Mesendoderm (in vitro differentiated cells): ENCODE measurements at regions not wholly inside any gene's neighbourhood (a gene's known extent, or its start where the extent isn't known, plus 50 kb on each side); places are given as distances from the start of the nearest gene placed in this dataset.

Experiments
- DNase-seq: peaks from one replicate; pipeline ENCODE4 v3.0.0; 2013
- H2AK5ac ChIP-seq: 2 replicates; pipeline ENCODE4 v1.6.1; 2013; ENCODE audit warnings: low read length, inconsistent platforms
- H2BK120ac ChIP-seq: 2 replicates; pipeline ENCODE4 v1.6.1; 2013; ENCODE audit warnings: low read depth, mild to moderate bottlenecking, low read length, moderate library complexity, mixed read lengths
- H2BK15ac ChIP-seq: replicated peaks from 2 replicates; pipeline ENCODE4 v1.6.1; 2013; ENCODE audit warnings: low read depth, mild to moderate bottlenecking, moderate library complexity
- H2BK5ac ChIP-seq: 2 replicates; pipeline ENCODE4 v1.6.1; 2013; ENCODE audit warnings: low read length, inconsistent platforms
- H3K18ac ChIP-seq: 2 replicates; pipeline ENCODE4 v1.6.1; 2013; ENCODE audit warnings: mild to moderate bottlenecking, low read length, mixed read lengths
- H3K23ac ChIP-seq: one replicate; pipeline ENCODE4 v1.6.1; 2013; ENCODE audit warnings: low read length
- H3K27ac ChIP-seq: 2 replicates; pipeline ENCODE4 v1.5.1; 2013; ENCODE audit warnings: low read depth, mild to moderate bottlenecking, inconsistent platforms, low read length, moderate library complexity
- H3K27me3 ChIP-seq: 2 replicates; pipeline ENCODE4 v1.6.1; 2013; ENCODE audit warnings: low read length, control low read depth, mild to moderate bottlenecking, inconsistent platforms; ENCODE audit not compliant: insufficient read depth, poor library complexity
- H3K36me3 ChIP-seq: 2 replicates; pipeline ENCODE4 v1.6.1; 2013; ENCODE audit warnings: low read length, inconsistent platforms; ENCODE audit not compliant: control insufficient read depth, insufficient read depth
- H3K4ac ChIP-seq: one replicate; pipeline ENCODE4 v1.6.1; 2013; ENCODE audit warnings: low read depth, mild to moderate bottlenecking, low read length, moderate library complexity
- H3K4me1 ChIP-seq: 2 replicates; pipeline ENCODE4 v1.6.1; 2013; ENCODE audit warnings: low read depth, low read length, inconsistent platforms; ENCODE audit not compliant: control insufficient read depth
- H3K4me2 ChIP-seq: 2 replicates; pipeline ENCODE4 v1.6.1; 2013; ENCODE audit warnings: low read length
- H3K4me3 ChIP-seq: 2 replicates; pipeline ENCODE4 v1.5.1; 2013; ENCODE audit warnings: mild to moderate bottlenecking, low read length
- H3K56ac ChIP-seq: one replicate; pipeline ENCODE4 v1.6.1; 2013; ENCODE audit warnings: low read length
- H3K79me1 ChIP-seq: 2 replicates; pipeline ENCODE4 v1.6.1; 2013; ENCODE audit warnings: low read length, inconsistent platforms
- H3K79me2 ChIP-seq: 2 replicates; pipeline ENCODE4 v1.6.1; 2013; ENCODE audit warnings: mild to moderate bottlenecking, low read length; ENCODE audit not compliant: control insufficient read depth, insufficient read depth
- H3K9ac ChIP-seq: 2 replicates; pipeline ENCODE4 v1.6.1; 2013; ENCODE audit warnings: low read length, inconsistent platforms
- H4K5ac ChIP-seq: one replicate; pipeline ENCODE4 v1.6.1; 2013; ENCODE audit warnings: low read length
- H4K8ac ChIP-seq: one replicate; pipeline ENCODE4 v1.6.1; 2013; ENCODE audit warnings: low read depth, mild to moderate bottlenecking, control low read depth, low read length, moderate library complexity
- WGBS: extraction: QIAGEN DNeasy Blood & Tissue Kit; methylation state at CpG from one replicate; pipeline ENCODE4 v1.1.7; 2013; ENCODE audit warnings: low lambda C conversion rate, missing lambda C conversion rate; ENCODE audit not compliant: insufficient coverage; ENCODE audit errors: extremely low coverage; 5-methylcytosine and 5-hydroxymethylcytosine counted together

DNA sequence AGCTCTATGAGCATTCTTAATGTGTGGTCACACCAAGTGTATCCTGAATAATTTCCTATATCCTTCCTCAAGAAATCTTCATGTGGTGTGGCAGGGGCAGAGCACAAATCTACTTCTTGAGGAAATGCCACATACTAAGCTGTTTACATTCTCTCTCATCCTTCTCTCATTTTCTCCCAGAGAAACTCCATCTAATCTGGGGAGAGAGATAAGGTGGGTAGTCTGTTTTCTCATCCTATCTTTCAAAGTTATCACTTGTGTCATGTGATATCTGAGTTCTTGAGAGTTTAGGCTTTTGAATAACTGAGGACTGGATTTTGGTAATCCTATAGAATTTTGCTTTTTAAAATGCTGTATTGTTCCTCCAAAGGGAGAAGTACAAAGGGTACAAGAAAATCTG, 141.9 kb upstream of the LRRC7 start:
- Histone ChIP-seq H2BK15ac (no peak overlapping the region), H3K27ac (no peak overlapping the region), H3K23ac (no peak overlapping the region), H3K36me3 (no peaks in the 10 kb centered on the region), H3K18ac (no peak overlapping the region), H3K4me2 (no peak overlapping the region), H3K79me2 (no peaks in the 10 kb centered on the region), H3K9ac (no peak overlapping the region), H4K5ac (no peak overlapping the region), H2AK5ac (no peak overlapping the region), H3K27me3 (no peaks in the 10 kb centered on the region), H3K56ac (no peak overlapping the region), H2BK5ac (peak overlapping the region; percentile 9), H4K8ac (no peak overlapping the region), H3K4ac (no peak overlapping the region), H3K4me1 (no peaks in the 10 kb centered on the region), H3K4me3 (no peak overlapping the region), H2BK120ac (no peak overlapping the region), H3K79me1 (no peaks in the 10 kb centered on the region)
- DNase-seq, result peak; percentile 82

DNA sequence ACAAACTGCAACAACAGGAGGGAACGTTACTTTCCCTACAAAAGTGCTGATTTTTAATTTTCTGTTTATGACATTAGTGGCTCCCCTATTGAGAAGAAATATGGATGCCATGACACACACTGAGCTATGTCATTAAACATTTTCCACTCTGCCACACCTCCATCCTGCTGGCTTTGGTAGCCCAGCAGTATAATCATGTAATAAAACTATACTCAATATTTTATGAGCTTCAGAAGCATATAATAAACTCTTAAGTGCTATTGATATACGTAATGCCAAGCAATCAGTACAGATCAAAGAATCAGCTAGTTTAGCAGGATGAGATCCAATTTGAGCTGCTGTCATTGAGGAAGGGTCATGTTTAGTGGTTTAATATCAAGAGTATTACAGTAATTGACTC, 141.3 kb upstream of the LRRC7 start:
- H3K4me1 ChIP-seq, result no peaks in the 10 kb centered on the region
- H3K36me3 ChIP-seq, result no peaks in the 10 kb centered on the region
- H2BK120ac ChIP-seq, result no peak overlapping the region
- no peak overlapping the region for H2BK5ac ChIP-seq
- H3K23ac ChIP-seq, result no peak overlapping the region
- H2BK15ac ChIP-seq, result no peak overlapping the region
- no peak overlapping the region for H2AK5ac ChIP-seq
- H3K79me2 ChIP-seq, result no peaks in the 10 kb centered on the region
- H3K27ac ChIP-seq, result no peak overlapping the region
- H3K9ac ChIP-seq, result no peak overlapping the region
- no peak overlapping the region for H3K4me2 ChIP-seq
- no peaks in the 10 kb centered on the region for H3K27me3 ChIP-seq
- no peak for DNase-seq
- H4K8ac ChIP-seq, result no peak overlapping the region
- H3K56ac ChIP-seq, result peak overlapping the region; percentile 8
- no peak overlapping the region for H4K5ac ChIP-seq
- no CpG with 5 or more reads among the region's 2 CpGs for WGBS
- no peak overlapping the region for H3K18ac ChIP-seq
- H3K4ac ChIP-seq, result no peak overlapping the region
- no peaks in the 10 kb centered on the region for H3K79me1 ChIP-seq
- H3K4me3 ChIP-seq, result no peak overlapping the region

DNA sequence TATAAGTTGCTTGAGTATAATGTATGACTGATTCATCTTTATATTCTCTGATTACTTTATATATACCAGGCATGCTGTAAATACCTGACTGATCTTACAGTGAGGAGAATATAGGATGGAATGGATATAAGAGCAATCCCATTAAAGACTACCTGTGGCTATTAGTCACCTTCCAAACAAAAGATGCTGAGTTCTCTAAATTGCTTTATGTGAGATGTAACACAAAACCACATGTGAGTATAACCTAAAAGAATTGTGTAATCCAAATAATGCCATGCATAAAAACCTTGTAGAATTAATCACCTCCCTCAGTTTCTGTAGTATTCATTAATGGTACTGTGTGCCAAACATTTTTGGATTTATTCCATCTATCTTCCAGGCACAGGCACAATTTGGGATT, 134.6 kb upstream of the LRRC7 start:
- no peak overlapping the region for H4K5ac ChIP-seq
- H3K9ac ChIP-seq, result no peak overlapping the region
- no peak overlapping the region for H2BK120ac ChIP-seq
- no peak overlapping the region for H3K18ac ChIP-seq
- no peaks in the 10 kb centered on the region for H3K36me3 ChIP-seq
- no peak overlapping the region for H2AK5ac ChIP-seq
- no peaks in the 10 kb centered on the region for H3K4me1 ChIP-seq
- no peak for DNase-seq
- H4K8ac ChIP-seq, result no peak overlapping the region
- no peak overlapping the region for H3K56ac ChIP-seq
- H2BK5ac ChIP-seq, result no peak overlapping the region
- H3K4me3 ChIP-seq, result no peak overlapping the region
- H2BK15ac ChIP-seq, result no peak overlapping the region
- no peak overlapping the region for H3K27ac ChIP-seq
- no peak overlapping the region for H3K4ac ChIP-seq
- no peak overlapping the region for H3K4me2 ChIP-seq
- no peaks in the 10 kb centered on the region for H3K27me3 ChIP-seq
- no peaks in the 10 kb centered on the region for H3K79me1 ChIP-seq
- H3K23ac ChIP-seq, result no peak overlapping the region
- H3K79me2 ChIP-seq, result no peaks in the 10 kb centered on the region

- Histone ChIP-seq H4K5ac (no peak overlapping the region), H3K79me2 (no peaks in the 10 kb centered on the region), H3K27ac (no peak overlapping the region), H2AK5ac (no peak overlapping the region), H3K23ac (no peak overlapping the region), H3K4ac (no peak overlapping the region), H3K4me2 (no peak overlapping the region), H3K18ac (no peak overlapping the region), H3K4me1 (no peaks in the 10 kb centered on the region), H2BK15ac (no peak overlapping the region), H2BK120ac (no peak overlapping the region), H3K27me3 (no peaks in the 10 kb centered on the region), H3K36me3 (no peaks in the 10 kb centered on the region), H3K4me3 (no peak overlapping the region), H3K9ac (no peak overlapping the region), H3K56ac (no peak overlapping the region), H3K79me1 (no peaks in the 10 kb centered on the region), H4K8ac (no peak overlapping the region), H2BK5ac (no peak overlapping the region)
- DNase-seq, result no peak
These were observed 131.6 kb upstream of the LRRC7 start for GRCh38 chr1:69436151-69436550.

DNA sequence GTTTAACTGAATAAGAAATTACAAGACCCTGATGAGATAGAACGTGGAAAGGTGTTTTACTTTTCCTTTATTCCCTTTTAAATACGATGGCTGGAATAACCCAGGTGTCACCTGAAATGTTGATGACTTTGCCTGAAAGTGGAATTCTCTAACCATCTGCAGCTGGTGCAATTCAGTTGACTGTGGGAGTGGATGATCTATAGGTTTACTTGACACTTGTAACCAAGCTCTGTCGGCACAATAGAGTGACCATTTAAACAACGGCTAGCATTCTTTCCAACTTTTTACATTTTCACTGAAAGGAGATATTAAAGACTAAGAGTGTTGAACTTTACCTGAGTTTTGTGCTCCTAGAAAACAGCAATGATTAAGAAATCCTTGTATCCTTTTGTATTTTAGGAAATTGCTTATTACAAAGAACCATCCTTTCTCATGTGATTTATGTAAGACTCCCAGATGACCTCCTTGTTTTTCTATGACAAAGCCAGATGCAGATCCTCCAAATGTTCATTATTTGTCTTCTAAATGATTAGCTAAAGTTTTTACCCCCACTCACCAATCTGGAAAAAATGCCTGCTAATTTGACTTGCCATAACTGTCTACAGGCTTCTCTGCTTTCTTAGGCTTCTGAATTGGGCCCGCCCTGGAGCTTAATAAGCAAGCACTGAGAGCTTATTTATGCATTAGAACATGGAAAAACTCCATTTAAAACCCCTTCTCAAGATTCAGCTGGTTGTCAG, 129.5 kb upstream of the LRRC7 start:
- no peak overlapping the region for H3K27ac ChIP-seq
- H3K27me3 ChIP-seq, result no peaks in the 10 kb centered on the region
- H3K4me3 ChIP-seq, result no peak overlapping the region
- H2BK5ac ChIP-seq, result no peak overlapping the region
- no peak overlapping the region for H4K5ac ChIP-seq
- no peak overlapping the region for H3K4me2 ChIP-seq
- H2BK15ac ChIP-seq, result no peak overlapping the region
- no peaks in the 10 kb centered on the region for H3K79me1 ChIP-seq
- no peaks in the 10 kb centered on the region for H3K4me1 ChIP-seq
- no peak overlapping the region for H3K9ac ChIP-seq
- DNase-seq, result no peak
- H3K56ac ChIP-seq, result no peak overlapping the region
- no peak overlapping the region for H2BK120ac ChIP-seq
- H3K36me3 ChIP-seq, result no peaks in the 10 kb centered on the region
- H4K8ac ChIP-seq, result no peak overlapping the region
- H3K18ac ChIP-seq, result no peak overlapping the region
- no peak overlapping the region for H3K4ac ChIP-seq
- no peak overlapping the region for H3K23ac ChIP-seq
- WGBS, result no CpG with 5 or more reads among the region's 5 CpGs
- no peaks in the 10 kb centered on the region for H3K79me2 ChIP-seq
- no peak overlapping the region for H2AK5ac ChIP-seq

DNA sequence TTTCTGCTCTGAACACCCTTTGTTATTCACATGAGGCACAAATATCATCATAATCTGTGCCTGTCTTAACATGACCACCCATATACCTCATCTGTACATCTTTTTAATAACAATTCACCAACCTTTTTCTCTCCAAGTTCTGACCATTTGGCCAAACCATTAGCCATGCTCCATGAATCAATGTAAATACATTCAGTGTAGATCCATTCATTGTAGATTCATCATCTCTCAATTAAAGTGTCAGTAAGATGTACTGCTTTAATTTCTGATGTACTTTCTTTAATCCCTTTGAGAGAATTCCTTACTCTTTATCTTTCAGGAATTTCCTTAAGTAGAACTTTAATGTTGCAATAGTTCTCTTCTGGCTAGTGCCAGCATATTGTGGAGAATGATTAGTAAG, 126.2 kb upstream of the LRRC7 start:
- no peaks in the 10 kb centered on the region for H3K79me1 ChIP-seq
- H4K8ac ChIP-seq, result no peak overlapping the region
- no peaks in the 10 kb centered on the region for H3K79me2 ChIP-seq
- H2BK15ac ChIP-seq, result no peak overlapping the region
- no peak overlapping the region for H2BK120ac ChIP-seq
- H3K56ac ChIP-seq, result no peak overlapping the region
- no peak overlapping the region for H3K4me3 ChIP-seq
- H3K4ac ChIP-seq, result no peak overlapping the region
- no peak overlapping the region for H2BK5ac ChIP-seq
- no peak overlapping the region for H2AK5ac ChIP-seq
- H3K27ac ChIP-seq, result no peak overlapping the region
- no peak overlapping the region for H3K18ac ChIP-seq
- H3K4me1 ChIP-seq, result no peaks in the 10 kb centered on the region
- no peaks in the 10 kb centered on the region for H3K36me3 ChIP-seq
- no peak overlapping the region for H3K4me2 ChIP-seq
- DNase-seq, result no peak
- H3K23ac ChIP-seq, result no peak overlapping the region
- no peak overlapping the region for H3K9ac ChIP-seq
- H3K27me3 ChIP-seq, result no peaks in the 10 kb centered on the region
- H4K5ac ChIP-seq, result no peak overlapping the region
